C4-2B (cell line): ENCODE measurements at regions not wholly inside any gene's neighbourhood (a gene's known extent, or its start where the extent isn't known, plus 50 kb on each side); places are given as distances from the start of the nearest gene placed in this dataset.

ENCODE experiments used
- H3K27ac ChIP-seq: fragments of 450-650 bp; 2 replicates; pipeline ENCODE4 v1.5.1; 2017
- ZFX ChIP-seq: fragments of 450-650 bp; IDR thresholded peaks from 2 replicates; pipeline ENCODE4 v1.6.1; 2017
- TF ChIP-seq, protein P1 (sequence below): fragments of 450-650 bp; conservative IDR thresholded peaks from 2 replicates; pipeline ENCODE4 v1.5.1; 2017; ENCODE audit warnings: mild to moderate bottlenecking

DNA sequence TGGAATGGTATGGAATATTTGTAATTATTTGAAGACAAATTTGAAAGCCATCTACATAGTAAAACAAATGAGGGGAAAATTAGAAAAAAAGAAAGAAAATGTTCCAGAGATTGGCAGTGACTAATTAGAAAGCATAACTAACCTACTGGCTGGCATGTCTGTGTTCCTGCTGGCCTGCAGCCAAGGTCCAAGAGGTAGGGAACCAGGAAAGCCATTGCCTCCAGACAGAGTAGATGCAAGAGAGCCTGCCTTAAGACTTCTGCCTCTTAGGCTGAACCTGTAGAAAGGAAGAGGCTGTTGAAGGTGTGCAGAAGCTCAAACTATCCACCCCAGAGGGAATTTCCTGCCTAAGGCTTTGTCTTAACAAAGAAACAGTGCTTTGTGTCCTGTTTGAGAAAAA, 982.0 kb downstream of the SORCS1 start:
- TF ChIP-seq, protein P1, sequence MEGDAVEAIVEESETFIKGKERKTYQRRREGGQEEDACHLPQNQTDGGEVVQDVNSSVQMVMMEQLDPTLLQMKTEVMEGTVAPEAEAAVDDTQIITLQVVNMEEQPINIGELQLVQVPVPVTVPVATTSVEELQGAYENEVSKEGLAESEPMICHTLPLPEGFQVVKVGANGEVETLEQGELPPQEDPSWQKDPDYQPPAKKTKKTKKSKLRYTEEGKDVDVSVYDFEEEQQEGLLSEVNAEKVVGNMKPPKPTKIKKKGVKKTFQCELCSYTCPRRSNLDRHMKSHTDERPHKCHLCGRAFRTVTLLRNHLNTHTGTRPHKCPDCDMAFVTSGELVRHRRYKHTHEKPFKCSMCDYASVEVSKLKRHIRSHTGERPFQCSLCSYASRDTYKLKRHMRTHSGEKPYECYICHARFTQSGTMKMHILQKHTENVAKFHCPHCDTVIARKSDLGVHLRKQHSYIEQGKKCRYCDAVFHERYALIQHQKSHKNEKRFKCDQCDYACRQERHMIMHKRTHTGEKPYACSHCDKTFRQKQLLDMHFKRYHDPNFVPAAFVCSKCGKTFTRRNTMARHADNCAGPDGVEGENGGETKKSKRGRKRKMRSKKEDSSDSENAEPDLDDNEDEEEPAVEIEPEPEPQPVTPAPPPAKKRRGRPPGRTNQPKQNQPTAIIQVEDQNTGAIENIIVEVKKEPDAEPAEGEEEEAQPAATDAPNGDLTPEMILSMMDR: no peak
- no peak for TF ChIP-seq ZFX
- H3K27ac ChIP-seq: no peak overlapping the region

DNA sequence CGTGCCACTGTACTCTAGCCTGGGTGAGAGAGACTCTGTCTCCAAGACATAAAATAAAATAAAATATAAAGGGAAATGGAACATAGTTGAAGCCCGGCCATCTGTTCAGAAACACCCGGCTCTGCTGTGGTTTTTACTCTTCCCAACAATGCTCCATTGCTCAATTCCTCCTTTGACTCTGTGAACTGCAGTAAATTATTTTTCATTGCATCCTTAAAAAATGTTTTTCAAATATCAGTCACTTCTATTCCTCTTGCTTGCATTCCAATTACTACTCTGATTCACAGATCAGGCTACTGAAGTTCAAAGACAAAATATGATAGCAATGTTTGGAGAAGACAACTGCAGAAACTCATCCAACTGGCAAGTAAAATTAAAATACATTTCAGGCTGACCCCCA, 983.0 kb downstream of the SORCS1 start:
- TF ChIP-seq, protein P1: no peak
- no peak for TF ChIP-seq ZFX
- H3K27ac ChIP-seq: no peak overlapping the region

DNA sequence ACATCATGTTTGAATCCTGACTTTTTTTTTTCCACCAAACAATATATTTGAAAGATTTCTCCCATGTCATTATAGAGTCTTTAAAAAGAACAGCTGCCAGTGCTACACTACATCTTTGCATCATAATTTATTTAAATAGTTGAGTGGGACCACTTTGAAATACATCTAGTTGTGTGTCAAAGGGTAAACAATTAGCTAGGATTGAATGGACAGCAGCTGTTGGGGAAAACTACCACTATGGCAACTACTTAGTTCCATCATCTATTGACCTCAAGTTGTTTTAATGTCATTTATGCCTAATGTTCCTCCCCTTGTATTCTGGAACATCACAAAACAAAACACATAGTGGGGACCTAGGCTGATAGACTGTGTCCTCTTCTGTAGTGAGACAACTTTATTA, 985.1 kb downstream of the SORCS1 start:
- H3K27ac ChIP-seq: no peak overlapping the region
- TF ChIP-seq, protein P1: no peak
- no peak for TF ChIP-seq ZFX

DNA sequence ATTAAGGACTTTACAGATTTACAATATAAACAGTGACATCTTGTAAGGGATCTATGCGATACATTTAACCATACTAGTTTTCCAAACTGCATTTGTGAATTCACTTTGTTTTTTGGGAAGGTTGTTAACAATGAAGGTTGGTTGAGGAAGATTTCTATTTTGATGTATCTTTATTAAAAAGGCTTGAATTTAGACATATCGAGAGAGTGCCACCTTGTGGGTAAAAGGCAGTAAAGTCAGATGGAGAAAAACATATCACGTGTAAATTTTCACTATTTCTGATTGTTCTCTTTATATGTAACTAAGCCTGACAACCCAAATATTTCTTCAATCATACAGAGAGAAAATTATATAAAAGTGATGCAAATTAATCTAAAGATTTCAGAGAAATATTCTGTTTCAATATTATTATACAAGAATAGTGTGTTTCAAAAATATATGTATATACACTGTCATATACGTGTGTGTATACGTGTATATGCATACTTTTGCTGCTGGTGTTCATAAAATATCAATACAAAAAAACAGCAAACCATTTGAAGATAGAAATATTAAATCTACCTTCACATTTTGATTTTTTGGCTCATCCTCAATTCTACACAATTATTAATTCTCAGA, 988.6 kb downstream of the SORCS1 start:
- TF ChIP-seq ZFX: no peak
- TF ChIP-seq, protein P1: peak; percentile 84
- H3K27ac ChIP-seq: no peak overlapping the region

DNA sequence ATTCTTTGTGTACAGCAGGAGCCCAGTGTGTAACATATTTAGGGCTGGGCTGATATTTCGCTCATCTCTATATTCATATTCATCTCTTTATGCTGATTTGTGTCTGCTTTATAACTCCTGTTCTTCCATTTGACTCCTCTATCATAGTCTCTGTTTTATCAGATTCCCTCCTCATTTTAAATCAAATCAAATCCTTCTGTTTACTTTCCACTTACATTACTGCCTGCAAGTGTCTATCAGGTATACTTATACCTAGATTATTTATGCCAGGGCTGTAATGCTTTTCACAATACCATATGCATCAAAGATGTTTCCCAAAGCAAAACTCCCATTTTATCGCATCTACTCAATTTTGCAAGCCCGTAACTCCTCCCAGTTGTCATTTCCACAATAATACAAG, 990.7 kb downstream of the SORCS1 start:
- TF ChIP-seq, protein P1: no peak
- no peak for TF ChIP-seq ZFX
- H3K27ac ChIP-seq: no peak overlapping the region

DNA sequence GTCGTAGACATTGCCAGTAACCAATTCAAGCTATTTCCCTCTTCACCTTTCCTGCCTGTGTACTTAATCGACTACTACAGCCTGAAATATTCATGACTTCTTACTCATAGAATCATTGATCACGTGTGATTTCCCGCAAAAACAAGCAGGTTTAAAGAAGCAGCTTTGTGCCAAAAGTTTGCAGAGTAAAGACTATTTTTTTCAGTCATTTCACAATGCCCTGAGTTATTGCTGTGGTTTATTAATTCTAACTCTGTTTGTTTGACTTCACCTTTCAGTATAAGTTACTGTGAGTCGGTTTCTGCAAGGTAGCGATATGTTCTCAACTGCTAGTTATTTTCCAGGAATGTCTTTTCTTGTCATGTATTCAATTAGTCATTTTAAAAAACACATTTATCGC, 995.3 kb downstream of the SORCS1 start:
- TF ChIP-seq, protein P1: no peak
- no peak for TF ChIP-seq ZFX
- H3K27ac ChIP-seq: no peak overlapping the region

DNA sequence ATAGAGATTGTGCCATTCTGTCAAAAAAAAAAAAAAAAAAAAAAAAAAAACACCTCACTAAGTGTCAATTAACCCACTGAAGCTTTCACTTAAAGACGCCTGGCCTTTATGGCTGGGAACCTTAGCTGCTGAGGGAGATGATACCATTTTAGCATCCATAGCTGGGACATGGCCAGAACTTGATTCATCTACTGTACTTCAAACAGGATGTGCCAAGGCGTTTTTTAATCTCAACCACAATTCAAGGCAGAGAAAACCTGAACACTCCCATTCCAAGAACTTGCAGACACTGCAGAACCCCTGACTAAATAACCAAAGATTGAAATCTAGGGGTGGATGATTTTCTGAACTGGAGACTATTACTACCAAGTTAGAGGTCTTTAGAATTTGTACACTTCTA, 996.6 kb downstream of the SORCS1 start:
- TF ChIP-seq, protein P1: no peak
- no peak for TF ChIP-seq ZFX
- no peak overlapping the region for H3K27ac ChIP-seq
